ENCODE measurements at regions not wholly inside any gene's neighbourhood (a gene's known extent, or its start where the extent isn't known, plus 50 kb on each side); places are given as distances from the start of the nearest gene placed in this dataset.
A peak's percentile ranks its signal among the peaks of the same experiment; 100 is the strongest.

DNA sequence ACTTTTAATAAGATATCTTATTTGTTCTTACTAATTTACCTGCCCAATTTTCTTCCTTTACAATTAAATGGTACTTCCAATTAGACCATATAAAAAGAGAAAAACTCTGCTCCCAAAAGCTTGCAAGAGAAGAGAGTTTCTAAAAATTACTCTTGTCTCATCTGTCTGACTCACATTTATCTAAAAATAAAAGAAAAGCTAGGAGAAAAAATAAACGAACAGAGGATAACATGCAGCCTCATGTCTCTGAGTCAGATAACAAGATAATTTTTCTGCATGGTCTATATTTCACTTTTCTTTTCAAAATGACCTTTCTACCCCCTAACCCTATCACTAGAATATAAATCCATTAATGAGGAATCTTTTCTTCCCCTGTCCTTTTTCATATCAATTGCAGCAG is 127.2 kb upstream of the TCF21 start:
- ATAC-seq: peak; percentile 26
- peak overlapping the region; percentile 43 to 65 (median 56) for H3K27ac ChIP-seq
- no peaks in the 10 kb centered on the region for H3K27me3 ChIP-seq
- peaks cover 2 to 52% (median 12%) of the 10 kb centered on the region in 3 donors for H3K4me1 ChIP-seq
- H3K4me3 ChIP-seq: no peak overlapping the region
- H3K9me3 ChIP-seq: no peaks in the 10 kb centered on the region
- H3K36me3 ChIP-seq: no peaks in the 10 kb centered on the region
- TF ChIP-seq EP300 (IDR thresholded peaks at IDR 0.05) (no peak), POLR2AphosphoS5 (IDR thresholded peaks at IDR 0.05) (no peak), POLR2A (IDR thresholded peaks at IDR 0.05) (no peak)
- TF ChIP-seq, protein P1, sequence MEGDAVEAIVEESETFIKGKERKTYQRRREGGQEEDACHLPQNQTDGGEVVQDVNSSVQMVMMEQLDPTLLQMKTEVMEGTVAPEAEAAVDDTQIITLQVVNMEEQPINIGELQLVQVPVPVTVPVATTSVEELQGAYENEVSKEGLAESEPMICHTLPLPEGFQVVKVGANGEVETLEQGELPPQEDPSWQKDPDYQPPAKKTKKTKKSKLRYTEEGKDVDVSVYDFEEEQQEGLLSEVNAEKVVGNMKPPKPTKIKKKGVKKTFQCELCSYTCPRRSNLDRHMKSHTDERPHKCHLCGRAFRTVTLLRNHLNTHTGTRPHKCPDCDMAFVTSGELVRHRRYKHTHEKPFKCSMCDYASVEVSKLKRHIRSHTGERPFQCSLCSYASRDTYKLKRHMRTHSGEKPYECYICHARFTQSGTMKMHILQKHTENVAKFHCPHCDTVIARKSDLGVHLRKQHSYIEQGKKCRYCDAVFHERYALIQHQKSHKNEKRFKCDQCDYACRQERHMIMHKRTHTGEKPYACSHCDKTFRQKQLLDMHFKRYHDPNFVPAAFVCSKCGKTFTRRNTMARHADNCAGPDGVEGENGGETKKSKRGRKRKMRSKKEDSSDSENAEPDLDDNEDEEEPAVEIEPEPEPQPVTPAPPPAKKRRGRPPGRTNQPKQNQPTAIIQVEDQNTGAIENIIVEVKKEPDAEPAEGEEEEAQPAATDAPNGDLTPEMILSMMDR (IDR thresholded peaks at IDR 0.05): no peak
- 0 to 7% methylated on average over 1 of the region's 1 CpG for WGBS, 2 donors (ENCODE audit: low coverage in 1 of 2)

DNA sequence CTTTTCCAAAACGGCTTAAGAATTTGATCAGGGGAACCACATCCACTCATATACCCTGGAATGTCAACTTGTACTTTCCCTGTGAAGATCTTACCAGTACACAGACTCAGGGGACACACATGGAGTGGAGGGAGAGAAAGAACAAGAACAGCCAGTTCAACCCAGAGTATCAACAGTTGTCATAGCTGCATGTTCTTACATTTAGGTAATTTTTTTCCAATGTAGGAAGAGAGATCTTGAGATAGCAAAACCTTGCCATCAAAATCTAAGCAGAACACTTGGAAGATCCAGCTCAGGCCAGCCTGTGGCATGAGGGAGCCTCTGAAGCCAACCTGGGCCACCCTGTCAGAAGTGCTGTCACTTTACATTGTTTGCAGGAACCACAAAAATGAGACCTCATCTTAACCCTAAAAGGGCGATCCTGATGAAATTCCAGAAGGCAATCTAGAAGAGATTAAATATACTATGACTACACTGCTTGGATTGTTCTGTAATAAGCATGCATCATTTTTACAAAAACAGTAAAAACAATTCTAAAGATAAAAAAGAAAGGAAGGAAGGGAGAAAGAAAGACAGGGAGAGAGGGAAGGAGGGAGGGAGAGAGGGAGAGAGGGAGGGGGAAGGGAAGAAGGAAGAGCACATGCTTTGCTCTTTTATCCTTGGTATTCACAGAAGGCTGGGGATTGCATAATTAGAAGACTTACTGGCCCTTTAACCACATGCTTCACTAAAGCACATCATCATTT is 124.7 kb upstream of the TCF21 start:
- H3K4me1 ChIP-seq: peaks cover 0 to 40% (median 12%) of the 10 kb centered on the region in 3 donors
- ATAC-seq: peak; percentile 82

DNA sequence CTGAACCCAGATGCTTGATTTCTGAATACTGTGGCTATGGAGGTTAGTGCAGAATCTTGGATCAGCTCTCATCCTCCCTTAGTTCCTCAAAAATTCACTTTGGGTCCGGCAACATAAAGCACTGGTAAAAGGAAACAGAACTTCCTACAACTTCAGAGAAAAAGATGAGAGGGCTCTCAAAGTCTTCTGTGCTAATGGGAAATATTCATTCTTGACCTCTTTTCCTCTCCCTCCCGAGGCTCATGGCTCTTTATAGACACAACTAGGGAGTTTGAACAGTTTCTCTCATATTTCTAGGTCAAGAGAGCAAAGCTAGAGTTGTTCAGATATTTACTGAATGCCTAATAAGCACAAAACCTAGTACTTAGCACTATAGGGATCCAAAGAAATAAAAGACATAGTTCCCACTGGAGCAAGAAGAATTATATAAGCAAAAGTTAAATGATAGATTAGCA is 124.1 kb upstream of the TCF21 start:
- Histone ChIP-seq H3K4me1 (peaks cover 0 to 40% (median 12%) of the 10 kb centered on the region in 3 donors), H3K4me3 (no peak overlapping the region), H3K9me3 (no peaks in the 10 kb centered on the region), H3K27ac (peak overlapping the region; percentile 39 to 74 (median 61)), H3K36me3 (no peaks in the 10 kb centered on the region), H3K27me3 (no peaks in the 10 kb centered on the region)
- ATAC-seq: no peak
- 36 to 42% methylated on average over 2 of the region's 2 CpGs for WGBS, 2 donors (ENCODE audit: low coverage in 1 of 2)
- TF ChIP-seq, protein P1 (IDR thresholded peaks at IDR 0.05): no peak
- TF ChIP-seq POLR2AphosphoS5 (IDR thresholded peaks at IDR 0.05): no peak
- TF ChIP-seq POLR2A (IDR thresholded peaks at IDR 0.05): no peak
- TF ChIP-seq EP300 (IDR thresholded peaks at IDR 0.05): no peak

More for the DNA sequence above, 124.7 kb upstream of the TCF21 start:
- Histone ChIP-seq H3K4me3 (no peak overlapping the region), H3K36me3 (no peaks in the 10 kb centered on the region), H3K27ac (peak overlapping the region; percentile 39 to 74 (median 61)), H3K27me3 (no peaks in the 10 kb centered on the region), H3K9me3 (no peaks in the 10 kb centered on the region)
- 57 to 85% methylated on average over 2 of the region's 2 CpGs for WGBS, 2 donors (ENCODE audit: low coverage in 1 of 2)
- no peak for TF ChIP-seq POLR2AphosphoS5 (IDR thresholded peaks at IDR 0.05)
- TF ChIP-seq, protein P1 (IDR thresholded peaks at IDR 0.05): no peak

DNA sequence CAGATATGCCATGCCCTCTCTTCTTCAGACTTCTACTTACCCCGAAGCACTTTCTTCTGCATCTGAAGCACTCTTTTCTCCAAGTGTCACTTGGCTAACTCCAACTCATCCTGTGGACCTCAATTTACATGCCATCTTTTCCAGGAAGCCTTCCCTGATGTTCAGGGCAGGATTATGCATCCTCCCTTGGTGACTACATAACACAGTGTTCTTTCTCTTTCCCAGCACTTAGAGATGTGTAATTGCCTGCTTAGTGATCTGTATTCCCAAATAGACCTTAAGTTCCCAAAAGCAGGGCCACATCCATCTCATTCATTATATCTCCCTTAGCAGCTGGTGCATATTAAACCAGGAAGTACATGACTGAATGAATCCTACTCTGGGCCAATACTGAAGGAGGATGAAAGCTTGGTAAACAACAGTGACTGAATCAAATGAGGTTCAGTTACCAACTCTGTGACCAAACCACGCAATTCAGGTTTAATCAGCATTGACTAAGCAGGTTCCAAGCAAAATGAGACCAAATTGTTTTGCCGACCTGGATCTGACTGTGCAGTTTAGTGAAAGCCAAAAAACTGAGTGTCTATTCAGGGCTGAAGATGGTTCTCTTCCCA is 121.4 kb upstream of the TCF21 start:
- H3K36me3 ChIP-seq: no peaks in the 10 kb centered on the region
- TF ChIP-seq, protein P1 (IDR thresholded peaks at IDR 0.05): no peak
- TF ChIP-seq POLR2AphosphoS5 (IDR thresholded peaks at IDR 0.05): peak; percentile 52
- H3K4me1 ChIP-seq: peaks cover 0 to 27% (median 9%) of the 10 kb centered on the region in 3 donors
- no peaks in the 10 kb centered on the region for H3K9me3 ChIP-seq
- 81 to 86% methylated on average over 3 of the region's 3 CpGs for WGBS, 2 donors (ENCODE audit: low coverage in 1 of 2)
- H3K27ac ChIP-seq: no peak overlapping the region
- H3K4me3 ChIP-seq: no peak overlapping the region
- no peaks in the 10 kb centered on the region for H3K27me3 ChIP-seq
- ATAC-seq: no peak

Data from gastroesophageal sphincter (tissue), 4 donors.